Parathyroid adenoma (tissue), 2 donors: ENCODE measurements at regions not wholly inside any gene's neighbourhood (a gene's known extent, or its start where the extent isn't known, plus 50 kb on each side); places are given as distances from the start of the nearest gene placed in this dataset.

Experiments used
- H2AFZ ChIP-seq: fragments of 300-600 bp; sonication (generic); one replicate; pipeline ENCODE4 v1.7.0; 2017; ENCODE audit warnings: antibody characterized with exemption, mild to moderate bottlenecking
- H3K27ac ChIP-seq: fragments of 300-600 bp; sonication (generic); one replicate; pipeline ENCODE4 v1.7.0; 2017
- H3K27me3 ChIP-seq: fragments of 300-600 bp; sonication (generic); one replicate; pipeline ENCODE4 v1.7.0; 2017; ENCODE audit warnings: low read length; ENCODE audit not compliant: control insufficient read depth, insufficient read depth
- H3K36me3 ChIP-seq: fragments of 300-600 bp; sonication (generic); one replicate; pipeline ENCODE4 v1.7.0; 2017; ENCODE audit warnings: low read length; ENCODE audit not compliant: control insufficient read depth, insufficient read depth
- H3K4me1 ChIP-seq: fragments of 300-600 bp; sonication (generic); one replicate; pipeline ENCODE4 v1.7.0; 2017; ENCODE audit warnings: control low read depth
- H3K4me2 ChIP-seq: fragments of 300-600 bp; sonication (generic); one replicate; pipeline ENCODE4 v1.7.0; 2017; ENCODE audit warnings: low read length
- H3K4me3 ChIP-seq: fragments of 300-600 bp; sonication (generic); one replicate; pipeline ENCODE4 v1.7.0; 2017; ENCODE audit warnings: low read depth, low read length
- H3K79me2 ChIP-seq: fragments of 300-600 bp; sonication (generic); one replicate; pipeline ENCODE4 v1.7.0; 2017; ENCODE audit warnings: control low read depth
- H3K9ac ChIP-seq: fragments of 300-600 bp; sonication (generic); one replicate; pipeline ENCODE4 v1.7.0; 2017; ENCODE audit warnings: mild to moderate bottlenecking
- H3K9me3 ChIP-seq: fragments of 300-600 bp; sonication (generic); one replicate; pipeline ENCODE4 v1.7.0; 2017; ENCODE audit warnings: low read length; ENCODE audit not compliant: control insufficient read depth
- CTCF ChIP-seq: fragments of 300-600 bp; sonication (generic); IDR thresholded peaks from one replicate; pipeline ENCODE4 v1.7.0; 2017; ENCODE audit warnings: antibody characterized with exemption, mild to moderate bottlenecking
- donor health status: primary hyperparathyroidism.

- H3K9ac ChIP-seq = no peak overlapping the region
- no peaks in the 10 kb centered on the region for H3K79me2 ChIP-seq
- no peak overlapping the region for H3K4me3 ChIP-seq
- H3K27me3 ChIP-seq = no peaks in the 10 kb centered on the region
- no peak overlapping the region for H3K27ac ChIP-seq
- no peak overlapping the region for H2AFZ ChIP-seq
- no peaks in the 10 kb centered on the region for H3K36me3 ChIP-seq
- no peaks in the 10 kb centered on the region for H3K4me1 ChIP-seq
- no peak overlapping the region for H3K4me2 ChIP-seq
- H3K9me3 ChIP-seq = no peaks in the 10 kb centered on the region
- no peak for TF ChIP-seq CTCF
Measured at GRCh38 chr16:5383737-5384136, 286.1 kb upstream of the EEF2KMT start.

- Histone ChIP-seq H3K27ac (no peak overlapping the region), H2AFZ (no peak overlapping the region), H3K9ac (no peak overlapping the region), H3K4me3 (no peak overlapping the region), H3K4me1 (no peaks in the 10 kb centered on the region), H3K79me2 (no peaks in the 10 kb centered on the region), H3K4me2 (no peak overlapping the region), H3K36me3 (no peaks in the 10 kb centered on the region), H3K27me3 (no peaks in the 10 kb centered on the region), H3K9me3 (no peaks in the 10 kb centered on the region)
- TF ChIP-seq CTCF = no peak
Measured at GRCh38 chr16:5382484-5382883, 284.9 kb upstream of the EEF2KMT start.

GRCh38 chr16:5381481-5381880 is 283.9 kb upstream of the EEF2KMT start:
- Histone ChIP-seq H3K4me3 (no peak overlapping the region), H3K9me3 (no peaks in the 10 kb centered on the region), H3K79me2 (no peaks in the 10 kb centered on the region), H3K27ac (no peak overlapping the region), H3K27me3 (no peaks in the 10 kb centered on the region), H3K9ac (no peak overlapping the region), H2AFZ (no peak overlapping the region), H3K4me1 (no peaks in the 10 kb centered on the region), H3K4me2 (no peak overlapping the region), H3K36me3 (no peaks in the 10 kb centered on the region)
- TF ChIP-seq CTCF = no peak

GRCh38 chr16:5379954-5380353 is 282.4 kb upstream of the EEF2KMT start:
- no peak for TF ChIP-seq CTCF
- no peak overlapping the region for H3K27ac ChIP-seq
- no peak overlapping the region for H3K9ac ChIP-seq

GRCh38 chr16:5378531-5378930 is 280.9 kb upstream of the EEF2KMT start:
- Histone ChIP-seq H3K9ac (no peak overlapping the region), H3K79me2 (no peaks in the 10 kb centered on the region), H3K4me3 (no peak overlapping the region), H3K4me2 (no peak overlapping the region), H3K36me3 (no peaks in the 10 kb centered on the region), H2AFZ (no peak overlapping the region), H3K27me3 (no peaks in the 10 kb centered on the region), H3K4me1 (no peaks in the 10 kb centered on the region), H3K27ac (no peak overlapping the region), H3K9me3 (no peaks in the 10 kb centered on the region)
- TF ChIP-seq CTCF = no peak

More at GRCh38 chr16:5379954-5380353, 282.4 kb upstream of the EEF2KMT start:
- H3K4me1 ChIP-seq = no peaks in the 10 kb centered on the region
- no peaks in the 10 kb centered on the region for H3K9me3 ChIP-seq
- no peaks in the 10 kb centered on the region for H3K36me3 ChIP-seq
- no peak overlapping the region for H2AFZ ChIP-seq
- H3K79me2 ChIP-seq = no peaks in the 10 kb centered on the region
- H3K4me3 ChIP-seq = no peak overlapping the region
- H3K4me2 ChIP-seq = no peak overlapping the region
- H3K27me3 ChIP-seq = no peaks in the 10 kb centered on the region
